ENCODE measurements at regions not wholly inside any gene's neighbourhood (a gene's known extent, or its start where the extent isn't known, plus 50 kb on each side); places are given as distances from the start of the nearest gene placed in this dataset.

DNA sequence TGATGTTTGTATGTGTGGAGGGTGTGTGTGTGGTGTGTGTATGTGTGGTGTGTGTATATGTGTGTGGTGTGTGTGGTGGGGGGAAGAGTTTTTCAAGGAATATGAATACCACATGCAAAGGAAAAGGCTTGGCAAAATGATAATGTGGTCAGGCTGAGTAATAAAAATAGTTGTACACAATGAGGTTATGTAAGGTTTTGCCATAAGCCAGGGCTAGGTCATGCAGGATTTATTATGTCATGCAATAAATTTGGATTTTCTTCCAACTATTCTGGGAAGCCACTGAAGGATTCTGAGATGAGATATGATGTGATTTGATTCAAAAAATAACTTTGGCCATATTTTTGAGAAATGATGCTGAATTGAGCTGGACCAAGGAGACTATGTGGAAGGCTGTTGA is 1191.6 kb upstream of the SEL1L start:
- DNase-seq (ENCODE audit: insufficient read length, low spot score) (no peak), FAIRE-seq (no peak)
- TF ChIP-seq CTCF (IDR thresholded peaks at IDR 0.05; ENCODE audit: insufficient read depth, missing control alignments), result no peak

- no peak for DNase-seq (ENCODE audit: insufficient read length, low spot score)
- FAIRE-seq, result no peak
- no peak for TF ChIP-seq CTCF (IDR thresholded peaks at IDR 0.05; ENCODE audit: insufficient read depth, missing control alignments)
Observed at GRCh38 chr14:82731526-82731925, 1197.9 kb upstream of the SEL1L start.

DNA sequence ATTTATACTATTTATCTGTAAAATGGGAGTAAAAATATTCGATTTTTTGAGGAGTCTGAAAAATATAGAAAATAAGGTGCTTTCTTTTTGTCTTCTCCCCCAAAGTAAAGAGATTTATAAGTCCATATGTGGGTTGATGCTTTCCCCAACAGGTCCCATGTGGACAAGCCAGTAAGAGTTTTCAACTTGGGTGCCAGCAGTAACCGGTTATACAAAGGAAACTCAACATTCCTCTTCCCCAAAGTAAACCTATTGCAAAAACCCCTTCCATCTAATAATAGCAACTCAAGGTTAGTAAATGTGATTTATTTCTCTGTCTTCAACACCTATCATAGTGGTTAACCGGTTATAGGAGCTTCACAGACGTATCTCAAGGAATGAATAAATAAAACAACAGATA is 1206.9 kb upstream of the SEL1L start:
- TF ChIP-seq CTCF (IDR thresholded peaks at IDR 0.05; ENCODE audit: insufficient read depth, missing control alignments), result no peak
- DNase-seq (ENCODE audit: insufficient read length, low spot score), result no peak
- FAIRE-seq, result no peak

- DNase-seq (ENCODE audit: insufficient read length, low spot score) (no peak), FAIRE-seq (no peak)
- TF ChIP-seq CTCF (IDR thresholded peaks at IDR 0.05; ENCODE audit: insufficient read depth, missing control alignments), result no peak
Observed at GRCh38 chr14:82755476-82755875, 1221.8 kb upstream of the SEL1L start.

- TF ChIP-seq CTCF (IDR thresholded peaks at IDR 0.05; ENCODE audit: insufficient read depth, missing control alignments), result no peak
- DNase-seq (ENCODE audit: insufficient read length, low spot score) (no peak), FAIRE-seq (no peak)
Observed at GRCh38 chr14:82755923-82756322, 1222.3 kb upstream of the SEL1L start.

DNA sequence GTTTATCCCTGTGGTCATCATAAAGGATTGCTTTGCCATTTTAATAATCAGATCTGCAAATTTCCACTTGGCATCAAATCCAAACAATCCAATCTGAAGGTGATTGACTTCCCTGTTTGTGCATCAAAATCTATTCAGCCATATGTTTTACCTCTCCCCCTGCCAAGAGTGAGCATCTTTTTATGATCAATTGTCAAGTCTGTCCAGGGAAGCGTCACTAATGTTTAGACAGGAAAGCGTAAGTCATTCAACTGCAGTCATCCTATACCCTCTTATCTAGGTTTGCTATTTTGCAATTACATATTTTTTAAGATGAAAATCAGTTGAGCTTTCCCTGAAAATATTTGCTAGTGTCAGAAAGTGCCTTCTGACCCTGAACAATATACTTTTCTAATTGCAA is 1224.1 kb upstream of the SEL1L start:
- no peak for TF ChIP-seq CTCF (IDR thresholded peaks at IDR 0.05; ENCODE audit: insufficient read depth, missing control alignments)
- FAIRE-seq (no peak), DNase-seq (ENCODE audit: insufficient read length, low spot score) (no peak)

DNA sequence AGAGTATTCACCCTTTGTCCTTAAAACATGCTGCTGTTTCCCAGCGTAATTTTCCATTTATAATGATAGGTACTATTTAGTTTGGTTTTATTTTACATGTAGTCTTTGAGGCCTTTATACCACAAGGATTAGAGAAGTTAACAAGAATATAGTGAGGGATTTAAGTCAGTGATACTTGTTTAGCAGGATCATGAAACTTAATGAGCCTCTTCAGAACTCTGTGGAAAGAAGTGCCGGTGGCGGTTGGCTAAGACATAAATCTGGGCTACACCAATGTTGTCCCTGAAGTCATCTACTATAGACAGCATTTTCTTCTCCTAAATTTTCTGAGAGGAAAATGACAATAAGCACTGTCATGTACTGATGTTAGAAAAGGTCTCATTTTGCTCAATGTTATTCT is 1226.0 kb upstream of the SEL1L start:
- no peak for FAIRE-seq
- no peak for DNase-seq (ENCODE audit: insufficient read length, low spot score)
- no peak for TF ChIP-seq CTCF (IDR thresholded peaks at IDR 0.05; ENCODE audit: insufficient read depth, missing control alignments)
